WERI-Rb-1 (cell line): ENCODE measurements at regions not wholly inside any gene's neighbourhood (a gene's known extent, or its start where the extent isn't known, plus 50 kb on each side); places are given as distances from the start of the nearest gene placed in this dataset.

Experiments used
- DNase-seq: peaks from one replicate; pipeline ENCODE4 v3.0.0-alpha.2; 2020
- H3K27ac ChIP-seq: fragments of 250-450 bp; sonication (Bioruptor Pico); 2 replicates; pipeline ENCODE4 v1.5.1; 2020; ENCODE audit warnings: mild to moderate bottlenecking, moderate library complexity
- H3K27me3 ChIP-seq: fragments of 250-450 bp; sonication (Bioruptor Pico); 2 replicates; pipeline ENCODE4 v1.5.1; 2021; ENCODE audit warnings: mild to moderate bottlenecking, low read depth, moderate library complexity; ENCODE audit not compliant: insufficient read depth, severe bottlenecking
- H3K36me3 ChIP-seq: fragments of 250-450 bp; sonication (Bioruptor Pico); 2 replicates; pipeline ENCODE4 v1.5.1; 2020; ENCODE audit warnings: mild to moderate bottlenecking, moderate library complexity
- H3K4me3 ChIP-seq: 2 replicates; pipeline ENCODE4 v1.5.1; 2011; ENCODE audit warnings: low read depth, mild to moderate bottlenecking, control low read depth, low read length
- H3K9me3 ChIP-seq: fragments of 250-450 bp; sonication (Bioruptor Pico); 2 replicates; pipeline ENCODE4 v1.5.1; 2021; ENCODE audit warnings: mild to moderate bottlenecking, moderate library complexity; ENCODE audit not compliant: severe bottlenecking
- TF ChIP-seq, protein P1 (sequence below): IDR thresholded peaks from 2 replicates; pipeline ENCODE4 v1.5.1; 2011; ENCODE audit warnings: low read depth, mild to moderate bottlenecking, control low read depth, inconsistent platforms, low read length

DNA sequence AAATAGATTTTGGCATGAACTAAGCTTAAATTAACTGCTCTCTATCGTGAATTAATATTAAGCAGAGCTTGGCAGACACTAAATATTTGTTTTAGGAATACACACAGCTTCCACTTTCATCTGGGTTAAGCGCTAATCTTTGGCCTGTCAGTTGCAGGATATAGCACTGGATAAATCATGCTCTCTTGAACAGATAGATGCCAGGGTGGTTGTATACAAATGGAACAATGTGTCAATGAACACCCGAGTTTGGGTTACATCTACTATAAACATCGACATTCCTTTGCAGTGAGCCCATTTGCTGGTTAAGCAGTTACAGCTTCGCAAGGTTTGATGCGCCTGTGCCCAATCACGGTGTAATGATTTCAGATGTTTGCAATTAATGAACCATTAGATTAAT is 338.2 kb upstream of the ZFP64 start:
- Histone ChIP-seq H3K27ac (no peak overlapping the region), H3K36me3 (no peaks in the 10 kb centered on the region), H3K9me3 (no peaks in the 10 kb centered on the region), H3K4me3 (no peak overlapping the region), H3K27me3 (peaks cover 52% of the 10 kb centered on the region)
- TF ChIP-seq, protein P1, sequence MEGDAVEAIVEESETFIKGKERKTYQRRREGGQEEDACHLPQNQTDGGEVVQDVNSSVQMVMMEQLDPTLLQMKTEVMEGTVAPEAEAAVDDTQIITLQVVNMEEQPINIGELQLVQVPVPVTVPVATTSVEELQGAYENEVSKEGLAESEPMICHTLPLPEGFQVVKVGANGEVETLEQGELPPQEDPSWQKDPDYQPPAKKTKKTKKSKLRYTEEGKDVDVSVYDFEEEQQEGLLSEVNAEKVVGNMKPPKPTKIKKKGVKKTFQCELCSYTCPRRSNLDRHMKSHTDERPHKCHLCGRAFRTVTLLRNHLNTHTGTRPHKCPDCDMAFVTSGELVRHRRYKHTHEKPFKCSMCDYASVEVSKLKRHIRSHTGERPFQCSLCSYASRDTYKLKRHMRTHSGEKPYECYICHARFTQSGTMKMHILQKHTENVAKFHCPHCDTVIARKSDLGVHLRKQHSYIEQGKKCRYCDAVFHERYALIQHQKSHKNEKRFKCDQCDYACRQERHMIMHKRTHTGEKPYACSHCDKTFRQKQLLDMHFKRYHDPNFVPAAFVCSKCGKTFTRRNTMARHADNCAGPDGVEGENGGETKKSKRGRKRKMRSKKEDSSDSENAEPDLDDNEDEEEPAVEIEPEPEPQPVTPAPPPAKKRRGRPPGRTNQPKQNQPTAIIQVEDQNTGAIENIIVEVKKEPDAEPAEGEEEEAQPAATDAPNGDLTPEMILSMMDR: no peak
- no peak for DNase-seq

DNA sequence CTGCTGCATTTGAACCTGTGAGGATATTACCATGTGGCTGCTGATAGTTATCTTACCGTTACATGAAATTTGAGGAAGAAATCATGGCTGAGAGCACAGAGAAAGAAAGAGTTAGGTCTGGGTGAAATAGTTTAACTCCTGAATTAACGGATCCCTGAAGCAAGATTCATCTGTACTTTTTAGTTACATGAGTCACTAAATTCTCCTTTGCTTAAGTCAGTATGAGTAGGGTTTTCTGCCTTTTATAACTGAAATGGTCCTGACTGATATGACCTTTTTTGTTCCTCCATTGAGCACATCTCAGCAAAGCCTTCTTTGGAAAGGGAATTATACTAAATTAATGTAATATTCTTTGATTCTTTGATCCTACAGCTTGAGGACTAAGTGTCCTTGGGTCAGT is 333.3 kb upstream of the ZFP64 start:
- no peak overlapping the region for H3K4me3 ChIP-seq

DNA sequence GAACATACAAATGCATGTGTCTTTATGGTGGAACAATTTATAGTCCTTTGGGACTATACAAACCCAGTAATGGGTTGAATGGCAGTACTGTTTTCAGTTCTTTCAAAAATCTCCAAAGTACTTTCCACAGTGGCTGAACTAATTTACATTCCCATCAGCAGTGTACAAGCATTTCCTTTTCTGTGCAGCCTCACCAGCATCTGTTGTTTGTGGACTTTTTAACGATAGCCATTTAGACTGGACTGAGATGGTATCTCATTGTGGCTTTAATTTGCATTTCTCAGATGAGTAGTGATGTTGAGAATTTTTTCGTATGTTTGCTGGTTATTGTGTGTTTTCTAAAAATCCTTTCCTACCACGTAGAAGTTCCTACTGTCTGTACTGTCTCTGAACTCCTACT is 327.2 kb upstream of the ZFP64 start:
- Histone ChIP-seq H3K9me3 (no peaks in the 10 kb centered on the region), H3K27me3 (peaks cover 28% of the 10 kb centered on the region), H3K4me3 (no peak overlapping the region), H3K27ac (no peak overlapping the region), H3K36me3 (no peaks in the 10 kb centered on the region)
- TF ChIP-seq, protein P1: no peak
- no peak for DNase-seq

More for the DNA sequence above, 333.3 kb upstream of the ZFP64 start:
- no peak for DNase-seq
- H3K36me3 ChIP-seq: no peaks in the 10 kb centered on the region
- no peaks in the 10 kb centered on the region for H3K9me3 ChIP-seq
- TF ChIP-seq, protein P1: no peak
- H3K27ac ChIP-seq: no peak overlapping the region
- peaks cover 43% of the 10 kb centered on the region for H3K27me3 ChIP-seq

DNA sequence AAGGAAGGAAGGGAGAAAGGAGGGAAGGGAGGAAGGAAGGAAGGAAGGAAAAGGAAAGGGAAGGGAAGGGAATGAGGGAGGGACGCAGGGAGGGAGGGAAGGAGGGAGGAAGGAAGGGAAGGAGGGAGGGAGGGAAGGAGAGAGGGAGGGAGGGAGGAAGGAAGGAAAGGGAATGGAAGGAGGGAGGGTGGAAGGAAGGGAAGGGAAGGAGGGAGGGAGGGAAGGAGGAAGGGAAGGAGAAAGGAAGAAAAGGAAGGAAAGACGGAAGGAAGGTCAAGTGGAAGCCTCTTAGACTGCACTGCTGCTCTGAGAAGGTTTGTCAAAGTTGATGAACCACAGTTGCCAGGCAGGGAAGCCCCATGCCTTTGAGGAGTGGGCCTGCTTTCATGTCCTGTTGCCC is 324.3 kb upstream of the ZFP64 start:
- H3K36me3 ChIP-seq: no peaks in the 10 kb centered on the region
- TF ChIP-seq, protein P1: no peak
- no peak for DNase-seq
- no peak overlapping the region for H3K27ac ChIP-seq
- no peak overlapping the region for H3K4me3 ChIP-seq
- peaks cover 36% of the 10 kb centered on the region for H3K27me3 ChIP-seq
- H3K9me3 ChIP-seq: no peaks in the 10 kb centered on the region

DNA sequence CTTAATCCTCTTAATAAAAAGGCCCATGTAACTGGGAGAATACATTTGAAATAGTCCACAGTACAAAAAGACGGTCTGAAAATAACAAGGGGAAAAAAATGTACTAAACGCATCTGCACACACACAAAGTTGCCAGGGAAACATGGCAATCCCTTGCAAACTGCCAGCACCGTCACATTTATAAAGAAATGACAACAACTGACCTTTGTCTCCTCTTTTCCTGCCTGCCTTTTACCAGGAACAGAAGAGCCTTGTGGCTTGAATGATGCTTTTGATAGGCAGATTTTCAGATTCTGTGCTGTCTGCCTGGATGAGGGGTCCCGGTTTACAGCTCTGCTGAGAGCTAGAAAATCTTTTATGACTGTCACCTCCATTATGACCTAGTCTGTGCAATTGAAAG is 308.6 kb upstream of the ZFP64 start:
- H3K36me3 ChIP-seq: no peaks in the 10 kb centered on the region
- H3K9me3 ChIP-seq: no peaks in the 10 kb centered on the region
- peaks cover 71% of the 10 kb centered on the region for H3K27me3 ChIP-seq
- no peak overlapping the region for H3K4me3 ChIP-seq
- no peak overlapping the region for H3K27ac ChIP-seq
- DNase-seq: no peak
- TF ChIP-seq, protein P1: no peak

DNA sequence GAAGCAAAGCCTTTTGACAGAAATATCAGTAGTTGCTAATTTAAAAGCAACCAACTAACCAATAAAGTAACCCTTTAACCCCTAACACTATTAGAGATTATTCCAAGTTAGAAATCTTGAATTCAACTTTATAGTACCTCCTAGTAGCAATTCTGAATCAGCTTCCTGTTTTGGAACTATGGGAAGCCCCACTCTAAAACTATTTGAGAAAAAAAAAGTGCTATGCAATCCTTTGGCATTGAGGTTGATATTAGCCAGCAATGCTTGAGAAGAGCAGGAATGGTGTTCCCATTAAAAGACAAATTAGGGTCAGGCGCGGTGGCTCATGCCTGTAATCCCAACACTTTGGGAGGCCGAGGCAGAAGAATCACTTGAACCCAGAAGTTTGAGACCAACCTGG is 306.2 kb upstream of the ZFP64 start:
- peaks cover 83% of the 10 kb centered on the region for H3K27me3 ChIP-seq
- TF ChIP-seq, protein P1: no peak
- no peak overlapping the region for H3K27ac ChIP-seq
- no peaks in the 10 kb centered on the region for H3K36me3 ChIP-seq
- H3K4me3 ChIP-seq: no peak overlapping the region
- no peaks in the 10 kb centered on the region for H3K9me3 ChIP-seq
- DNase-seq: no peak
